ENCODE measurements at regions not wholly inside any gene's neighbourhood (a gene's known extent, or its start where the extent isn't known, plus 50 kb on each side); places are given as distances from the start of the nearest gene placed in this dataset.
A peak's percentile ranks its signal among the peaks of the same experiment; 100 is the strongest.

DNA sequence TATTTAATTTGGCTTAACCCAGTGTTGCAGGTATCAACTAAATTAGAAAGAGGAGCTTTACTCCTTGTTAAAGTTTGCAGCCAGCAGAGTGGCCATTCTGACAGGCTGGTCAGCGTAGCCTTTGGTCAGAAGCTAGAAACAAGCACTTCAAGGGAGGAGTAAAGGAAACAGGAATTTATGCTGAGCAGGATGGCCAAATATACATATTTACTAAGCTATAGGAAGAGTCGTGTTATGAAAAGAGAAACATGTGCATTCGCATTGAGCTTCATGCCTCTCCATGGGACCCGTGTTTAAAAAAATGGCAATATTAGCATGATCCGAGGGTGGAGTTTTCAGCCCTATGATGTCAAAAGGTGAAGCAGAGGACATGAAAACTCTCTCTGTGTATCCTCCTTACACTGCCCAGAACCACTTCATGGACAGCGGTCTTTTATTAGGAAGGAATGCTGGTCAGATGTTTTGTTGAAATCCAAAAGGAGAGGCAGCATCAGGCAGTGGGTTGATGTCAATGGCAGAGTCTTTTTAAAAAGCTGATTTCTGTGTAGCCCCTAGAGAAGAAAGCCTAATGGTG lies 71.8 kb upstream of the MAPK10 start:
- Histone ChIP-seq H3T11ph (ENCODE audit: low read length) (no peak overlapping the region), H3K18ac (ENCODE audit: insufficient read length, low read depth, low read length) (no peak overlapping the region), H3K4ac (ENCODE audit: low read depth, low read length) (no peak overlapping the region), H3K23ac (ENCODE audit: insufficient read length, low read depth, low read length) (no peak overlapping the region), H3K79me2 (ENCODE audit: insufficient read depth, low read length) (no peaks in the 10 kb centered on the region), H2BK15ac (ENCODE audit: low read depth, low read length) (no peak overlapping the region), H3K79me1 (ENCODE audit: insufficient read depth, low read depth, low read length, poor library complexity, severe bottlenecking) (no peaks in the 10 kb centered on the region), H3K14ac (ENCODE audit: insufficient read depth, low read length) (no peak overlapping the region), H3K23me2 (ENCODE audit: insufficient read length, low read depth, low read length, poor library complexity, severe bottlenecking) (no peaks in the 10 kb centered on the region), H3K9ac (ENCODE audit: extremely low read depth, insufficient read length, low read length) (no peak overlapping the region), H2BK5ac (ENCODE audit: insufficient read length, low read length) (no peak overlapping the region), H3K9me3 (ENCODE audit: control insufficient read depth, low read depth, low read length) (no peaks in the 10 kb centered on the region), H3K27me3 (ENCODE audit: insufficient read depth, low read length) (no peaks in the 10 kb centered on the region), H4K91ac (ENCODE audit: insufficient read length, low read depth, low read length) (no peak overlapping the region), H4K20me1 (ENCODE audit: control insufficient read depth, insufficient read depth, insufficient read length) (no peaks in the 10 kb centered on the region), H2AFZ (ENCODE audit: low read length) (no peak overlapping the region), H4K8ac (replicated peaks; ENCODE audit: insufficient read length, low read depth, low read length) (no peak overlapping the region), H3K27ac (ENCODE audit: insufficient read length, low read depth, low read length) (no peak overlapping the region), H2BK12ac (ENCODE audit: insufficient read length, low read depth, low read length) (no peak overlapping the region), H2AK5ac (ENCODE audit: insufficient read length, low read length) (no peak overlapping the region), H3K56ac (ENCODE audit: insufficient read length, low read depth, low read length) (no peak overlapping the region), H2BK120ac (ENCODE audit: low read depth, low read length, poor library complexity, severe bottlenecking) (no peak overlapping the region), H4K5ac (ENCODE audit: insufficient read length, low read depth, low read length) (no peak overlapping the region), H3K4me2 (ENCODE audit: insufficient read depth, insufficient read length, low read length) (no peak overlapping the region), H3K4me1 (ENCODE audit: insufficient read depth, low read length) (peaks cover 9% of the 10 kb centered on the region; the same call in 1 of the 2 replicates), H2BK20ac (ENCODE audit: low read depth, low read length, poor library complexity, severe bottlenecking) (no peak overlapping the region)
- no peaks in the 10 kb centered on the region; a peak in 1 of 5 replicates for H3K9me3 Mint-ChIP-seq
- DNase-seq = no peak
- peak overlapping the region in 2 of 3 experiments; percentile 30 to 65; a peak in 4 of 7 replicates for H3K27ac Mint-ChIP-seq
- peaks cover 0 to 8% (median 2%) of the 10 kb centered on the region in 3 experiments; a peak in 4 of 7 replicates for H3K36me3 Mint-ChIP-seq (ENCODE audit: insufficient read depth in 1 of 3, low read depth in 3 of 3)
- H3K4me1 Mint-ChIP-seq = peaks cover 28 to 30% of the 10 kb centered on the region in 2 experiments
- H3K4me3 Mint-ChIP-seq = no peak overlapping the region; a peak in 1 of 5 replicates
- H3K27me3 Mint-ChIP-seq (ENCODE audit: low read depth) = no peaks in the 10 kb centered on the region
- WGBS (ENCODE audit: extremely low coverage, insufficient read length, low lambda C conversion rate) = no CpG with 5 or more reads among the region's 6 CpGs
- TF ChIP-seq, protein P1, sequence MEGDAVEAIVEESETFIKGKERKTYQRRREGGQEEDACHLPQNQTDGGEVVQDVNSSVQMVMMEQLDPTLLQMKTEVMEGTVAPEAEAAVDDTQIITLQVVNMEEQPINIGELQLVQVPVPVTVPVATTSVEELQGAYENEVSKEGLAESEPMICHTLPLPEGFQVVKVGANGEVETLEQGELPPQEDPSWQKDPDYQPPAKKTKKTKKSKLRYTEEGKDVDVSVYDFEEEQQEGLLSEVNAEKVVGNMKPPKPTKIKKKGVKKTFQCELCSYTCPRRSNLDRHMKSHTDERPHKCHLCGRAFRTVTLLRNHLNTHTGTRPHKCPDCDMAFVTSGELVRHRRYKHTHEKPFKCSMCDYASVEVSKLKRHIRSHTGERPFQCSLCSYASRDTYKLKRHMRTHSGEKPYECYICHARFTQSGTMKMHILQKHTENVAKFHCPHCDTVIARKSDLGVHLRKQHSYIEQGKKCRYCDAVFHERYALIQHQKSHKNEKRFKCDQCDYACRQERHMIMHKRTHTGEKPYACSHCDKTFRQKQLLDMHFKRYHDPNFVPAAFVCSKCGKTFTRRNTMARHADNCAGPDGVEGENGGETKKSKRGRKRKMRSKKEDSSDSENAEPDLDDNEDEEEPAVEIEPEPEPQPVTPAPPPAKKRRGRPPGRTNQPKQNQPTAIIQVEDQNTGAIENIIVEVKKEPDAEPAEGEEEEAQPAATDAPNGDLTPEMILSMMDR (conservative IDR thresholded peaks at IDR 0.05) = no peak

Measured in H9 (cell line).